ENCODE measurements at regions not wholly inside any gene's neighbourhood (a gene's known extent, or its start where the extent isn't known, plus 50 kb on each side); places are given as distances from the start of the nearest gene placed in this dataset.

DNA sequence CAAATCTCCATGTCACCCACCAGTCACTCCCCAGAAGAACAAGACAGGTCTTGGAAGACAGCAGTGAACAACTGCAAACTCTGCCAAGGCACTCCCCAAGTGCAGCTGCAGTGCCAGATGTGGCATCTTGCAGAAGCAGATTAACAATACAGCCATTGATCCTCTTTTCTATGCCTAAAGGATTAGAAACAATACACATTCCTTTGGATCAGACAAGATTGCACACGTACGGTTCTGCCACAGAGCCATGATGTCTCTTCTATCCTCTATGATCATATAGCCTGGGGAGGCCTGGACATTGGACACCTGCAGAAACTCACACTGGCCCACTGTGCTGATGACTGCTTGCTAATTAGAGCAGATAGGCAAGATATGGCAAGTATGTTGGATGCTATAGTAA, 155.9 kb downstream of the MYLK4 start:
- TF ChIP-seq, protein P1, sequence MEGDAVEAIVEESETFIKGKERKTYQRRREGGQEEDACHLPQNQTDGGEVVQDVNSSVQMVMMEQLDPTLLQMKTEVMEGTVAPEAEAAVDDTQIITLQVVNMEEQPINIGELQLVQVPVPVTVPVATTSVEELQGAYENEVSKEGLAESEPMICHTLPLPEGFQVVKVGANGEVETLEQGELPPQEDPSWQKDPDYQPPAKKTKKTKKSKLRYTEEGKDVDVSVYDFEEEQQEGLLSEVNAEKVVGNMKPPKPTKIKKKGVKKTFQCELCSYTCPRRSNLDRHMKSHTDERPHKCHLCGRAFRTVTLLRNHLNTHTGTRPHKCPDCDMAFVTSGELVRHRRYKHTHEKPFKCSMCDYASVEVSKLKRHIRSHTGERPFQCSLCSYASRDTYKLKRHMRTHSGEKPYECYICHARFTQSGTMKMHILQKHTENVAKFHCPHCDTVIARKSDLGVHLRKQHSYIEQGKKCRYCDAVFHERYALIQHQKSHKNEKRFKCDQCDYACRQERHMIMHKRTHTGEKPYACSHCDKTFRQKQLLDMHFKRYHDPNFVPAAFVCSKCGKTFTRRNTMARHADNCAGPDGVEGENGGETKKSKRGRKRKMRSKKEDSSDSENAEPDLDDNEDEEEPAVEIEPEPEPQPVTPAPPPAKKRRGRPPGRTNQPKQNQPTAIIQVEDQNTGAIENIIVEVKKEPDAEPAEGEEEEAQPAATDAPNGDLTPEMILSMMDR (IDR thresholded peaks at IDR 0.05; ENCODE audit: insufficient read depth, low read depth, low read length, missing control alignments), result no peak
- DNase-seq (ENCODE audit: low read depth), result peak; percentile 45
- no peak overlapping the region for H3K4me3 ChIP-seq (ENCODE audit: low read length)

DNA sequence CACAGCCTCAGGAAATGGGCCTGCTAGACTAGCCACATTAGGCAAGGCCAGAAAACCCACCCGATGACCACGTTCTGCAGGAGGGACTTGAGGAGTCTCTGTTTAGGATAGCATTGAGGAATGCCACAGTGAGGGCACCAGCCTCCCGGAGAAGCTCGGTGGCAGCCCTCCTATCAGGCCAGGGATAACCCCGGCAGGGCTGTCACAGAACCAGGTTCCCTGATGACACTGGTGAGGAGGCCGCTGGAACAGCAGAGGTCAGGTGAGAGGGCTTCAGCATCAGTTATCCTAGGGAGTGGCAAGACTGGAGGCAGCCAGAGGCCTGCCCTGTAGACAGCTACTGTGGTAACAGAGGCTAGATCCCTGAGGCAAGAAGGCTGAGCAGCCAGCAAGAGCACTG, 157.6 kb downstream of the MYLK4 start:
- no peak for DNase-seq (ENCODE audit: low read depth)
- H3K4me3 ChIP-seq (ENCODE audit: low read length), result no peak overlapping the region
- TF ChIP-seq, protein P1 (IDR thresholded peaks at IDR 0.05; ENCODE audit: insufficient read depth, low read depth, low read length, missing control alignments), result no peak

DNA sequence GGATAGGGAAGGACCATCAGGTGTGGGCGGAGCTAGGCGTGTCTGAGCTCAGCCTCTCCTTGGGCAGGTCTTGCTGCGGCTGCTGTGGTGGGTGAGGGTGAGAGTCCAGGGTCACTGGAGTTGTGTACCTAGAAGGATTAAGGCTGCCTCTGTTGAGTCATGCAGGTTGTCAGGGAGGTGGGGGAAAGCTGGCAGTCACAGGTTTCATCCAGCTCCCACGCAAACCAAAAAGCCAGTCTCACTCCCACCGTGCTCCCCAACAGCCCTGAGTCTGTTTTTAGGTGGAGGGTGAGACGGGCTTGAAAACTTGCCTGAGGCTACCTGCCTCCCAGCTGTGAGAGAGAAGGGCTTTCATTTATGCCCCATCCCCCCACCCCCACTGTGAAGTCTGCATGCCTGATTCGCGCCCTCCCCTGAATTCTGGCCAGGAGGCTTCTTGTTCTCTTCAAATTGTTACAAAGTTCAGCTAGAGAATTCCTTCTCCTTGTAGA, 161.5 kb downstream of the MYLK4 start:
- peak; percentile 87 for DNase-seq (ENCODE audit: low read depth)
- TF ChIP-seq, protein P1 (IDR thresholded peaks at IDR 0.05; ENCODE audit: insufficient read depth, low read depth, low read length, missing control alignments), result no peak
- H3K4me3 ChIP-seq (ENCODE audit: low read length), result no peak overlapping the region

DNA sequence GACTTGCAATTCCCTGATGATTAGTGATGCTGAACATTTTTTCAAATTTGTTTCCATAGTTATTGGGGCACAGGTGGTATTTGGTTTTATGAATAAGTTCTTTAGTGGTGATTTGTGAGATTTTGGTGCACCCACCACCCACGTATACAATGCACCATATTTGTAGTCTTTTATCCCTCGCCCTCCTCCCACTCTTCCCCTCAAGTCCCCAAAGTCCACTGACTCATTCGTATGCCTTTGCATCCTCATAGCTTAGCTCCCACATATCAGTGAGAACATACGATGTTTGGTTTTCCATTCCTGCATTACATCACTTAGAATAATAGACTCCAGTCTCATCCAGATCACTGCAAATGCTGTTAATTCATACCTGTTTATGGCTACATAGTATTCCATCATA, 167.3 kb downstream of the MYLK4 start:
- H3K4me3 ChIP-seq (ENCODE audit: low read length), result no peak overlapping the region
- DNase-seq (ENCODE audit: low read depth), result no peak
- TF ChIP-seq, protein P1 (IDR thresholded peaks at IDR 0.05; ENCODE audit: insufficient read depth, low read depth, low read length, missing control alignments), result no peak

DNA sequence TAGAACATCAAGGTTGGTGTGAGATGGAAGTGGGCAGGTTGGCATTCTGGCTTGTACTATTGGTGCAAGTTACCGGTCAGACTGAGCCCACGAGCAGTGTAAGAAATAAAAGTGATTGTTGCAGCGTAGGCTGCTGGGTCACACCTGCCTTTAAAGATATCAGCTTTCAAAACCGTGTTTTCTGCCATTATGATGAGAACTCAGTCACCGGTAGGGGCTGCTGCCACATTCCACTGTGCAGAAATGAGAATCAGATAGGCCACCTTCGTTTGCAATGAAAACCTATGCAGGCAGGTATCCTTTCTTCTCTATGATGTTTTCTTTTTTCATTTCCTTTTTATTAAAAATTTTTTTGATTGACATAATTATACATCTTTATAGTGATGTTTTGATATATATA, 168.5 kb downstream of the MYLK4 start:
- DNase-seq (ENCODE audit: low read depth), result no peak
- TF ChIP-seq, protein P1 (IDR thresholded peaks at IDR 0.05; ENCODE audit: insufficient read depth, low read depth, low read length, missing control alignments), result no peak
- no peak overlapping the region for H3K4me3 ChIP-seq (ENCODE audit: low read length)

DNA sequence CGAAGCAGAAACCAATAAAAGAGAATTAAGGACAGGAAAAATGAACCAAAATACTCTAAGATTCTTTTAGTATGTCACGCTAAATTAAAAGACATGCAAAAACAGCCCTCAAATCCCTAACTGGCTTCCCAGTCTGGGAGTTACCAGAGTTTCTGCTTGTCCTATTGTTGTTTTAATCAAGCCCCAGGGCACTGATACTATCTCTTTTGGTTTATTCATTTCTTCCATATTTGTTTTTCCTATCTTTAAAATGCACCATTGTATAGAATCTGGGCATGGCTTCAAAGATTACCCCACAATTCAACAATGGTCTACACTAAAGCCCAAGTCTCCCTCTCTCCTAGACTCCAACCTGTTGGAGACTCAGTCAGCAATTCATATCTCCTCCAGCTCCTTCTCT, 169.1 kb downstream of the MYLK4 start:
- no peak for DNase-seq (ENCODE audit: low read depth)
- no peak overlapping the region for H3K4me3 ChIP-seq (ENCODE audit: low read length)
- TF ChIP-seq, protein P1 (IDR thresholded peaks at IDR 0.05; ENCODE audit: insufficient read depth, low read depth, low read length, missing control alignments), result no peak

DNA sequence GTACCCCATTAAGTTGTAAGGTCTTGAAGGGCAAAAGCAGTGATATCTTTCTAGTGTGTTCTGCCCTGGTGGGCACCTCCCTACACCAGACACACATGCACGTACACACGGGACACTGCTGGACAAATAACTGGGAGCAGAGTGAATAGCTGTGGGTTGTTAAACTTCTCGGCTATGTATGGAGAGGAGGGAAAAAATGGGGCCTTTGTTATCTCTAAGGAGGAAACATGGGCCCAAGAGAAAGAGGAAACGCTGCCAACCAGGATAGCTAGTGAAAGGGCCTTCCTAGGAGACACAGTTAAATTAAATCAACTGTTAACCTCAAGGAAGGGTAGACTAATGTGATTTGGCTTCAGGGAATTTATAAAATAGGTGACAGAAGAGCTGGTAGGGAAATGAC, 169.7 kb downstream of the MYLK4 start:
- no peak for DNase-seq (ENCODE audit: low read depth)
- TF ChIP-seq, protein P1 (IDR thresholded peaks at IDR 0.05; ENCODE audit: insufficient read depth, low read depth, low read length, missing control alignments), result no peak

More for the DNA sequence above, 169.7 kb downstream of the MYLK4 start:
- no peak overlapping the region for H3K4me3 ChIP-seq (ENCODE audit: low read length)

All from epithelial cell of esophagus (primary cell).